Uterus (tissue), 3 donors: ENCODE measurements at regions not wholly inside any gene's neighbourhood (a gene's known extent, or its start where the extent isn't known, plus 50 kb on each side); places are given as distances from the start of the nearest gene placed in this dataset.
"Not testable (repeated sequence)": the region's sequence is repeated elsewhere in the genome, so short reads cannot be mapped to it uniquely, and the experiment has no call there.

Source experiments
- DNase-seq, 2 donors: peaks; one replicate each; pipeline ENCODE4 v3.0.0-alpha.2; 2019 to 2020
- H3K27ac ChIP-seq, 2 donors: fragments of 200-600 bp; sonication (generic); 1 replicate in 1 of 2; 2 replicates in 1 of 2; pipeline ENCODE4 v1.5.1; 2016 to 2018
- H3K27me3 ChIP-seq, 2 donors: fragments of 200-600 bp; sonication (generic); one replicate each; pipeline ENCODE4 v1.5.1; 2018 to 2019; ENCODE audit warnings: control low read depth in 1 of 2
- H3K36me3 ChIP-seq, 2 donors: fragments of 200-600 bp; sonication (generic); one replicate each; pipeline ENCODE4 v1.5.1; 2019; ENCODE audit warnings: control low read depth in 1 of 2
- H3K4me1 ChIP-seq, 2 donors: fragments of 200-600 bp; sonication (generic); one replicate each; pipeline ENCODE4 v1.5.1; 2018 to 2019; ENCODE audit warnings: control low read depth in 1 of 2
- H3K4me3 ChIP-seq, 2 donors: fragments of 200-600 bp; sonication (generic); 1 replicate in 1 of 2; 2 replicates in 1 of 2; pipeline ENCODE4 v1.5.1; 2018 to 2019; ENCODE audit warnings: mild to moderate bottlenecking in 1 of 2
- H3K9me3 ChIP-seq, 2 donors: fragments of 200-600 bp; sonication (generic); one replicate each; pipeline ENCODE4 v1.5.1; 2019; ENCODE audit warnings: control low read depth in 1 of 2
- CTCF ChIP-seq, 4 experiments: fragments of 200-600 bp in 2 of 4; fragments of 450-650 bp in 2 of 4; sonication (generic) in 2 of 4; IDR thresholded peaks; one replicate each; pipeline ENCODE4 v1.5.1; 2016 to 2019; ENCODE audit warnings: antibody characterized with exemption in 4 of 4, mild to moderate bottlenecking in 2 of 4, moderate library complexity in 1 of 4
- POLR2A ChIP-seq, 2 donors: fragments of 450-650 bp; IDR thresholded peaks; one replicate each; pipeline ENCODE4 v1.6.1; 2016; ENCODE audit warnings: antibody characterized with exemption in 2 of 2, mild to moderate bottlenecking in 1 of 2, moderate library complexity in 1 of 2
- intact Hi-C: fragments of 100-400 bp; cut with DNase I; formaldehyde crosslinking; loops from one replicate; pipeline ENCODE4 v1.15.1; 2023; ENCODE audit warnings: low total_unique reads
- donor health status: DM: yes; HTN: yes; CAD: no.

GRCh38 chr7:136274636-136275345, 297.6 kb upstream of the MTPN start:
- Histone ChIP-seq H3K36me3 (no peaks in the 10 kb centered on the region), H3K27ac (no peak overlapping the region), H3K27me3 (no peaks in the 10 kb centered on the region), H3K4me3 (no peak overlapping the region), H3K9me3 (no peaks in the 10 kb centered on the region), H3K4me1 (no peaks in the 10 kb centered on the region)
- TF ChIP-seq POLR2A (IDR thresholded peaks at IDR 0.05) (no peak), CTCF (IDR thresholded peaks at IDR 0.05) (no peak)
- intact Hi-C loops: no loop called here
- no peak for DNase-seq

GRCh38 chr7:136272934-136273333, 295.8 kb upstream of the MTPN start:
- intact Hi-C loops: no loop called here
- DNase-seq: no peak
- Histone ChIP-seq H3K4me1 (no peaks in the 10 kb centered on the region), H3K9me3 (no peaks in the 10 kb centered on the region), H3K36me3 (no peaks in the 10 kb centered on the region), H3K27me3 (no peaks in the 10 kb centered on the region), H3K4me3 (no peak overlapping the region), H3K27ac (no peak overlapping the region)
- no peak for TF ChIP-seq CTCF (IDR thresholded peaks at IDR 0.05)
- no peak for TF ChIP-seq POLR2A (IDR thresholded peaks at IDR 0.05)

- DNase-seq: no peak
- Histone ChIP-seq H3K27me3 (no peaks in the 10 kb centered on the region), H3K9me3 (no peaks in the 10 kb centered on the region), H3K4me1 (no peaks in the 10 kb centered on the region), H3K4me3 (no peak overlapping the region), H3K36me3 (no peaks in the 10 kb centered on the region), H3K27ac (no peak overlapping the region)
- TF ChIP-seq CTCF (IDR thresholded peaks at IDR 0.05): no peak
- TF ChIP-seq POLR2A (IDR thresholded peaks at IDR 0.05): no peak
- intact Hi-C loops: no loop called here
Measured at GRCh38 chr7:136267822-136268221, 290.7 kb upstream of the MTPN start.

- intact Hi-C loops: no loop called here
- H3K27me3 ChIP-seq: no peaks in the 10 kb centered on the region
- no peaks in the 10 kb centered on the region for H3K36me3 ChIP-seq
- DNase-seq: no peak
- H3K4me1 ChIP-seq: no peaks in the 10 kb centered on the region
- TF ChIP-seq CTCF (IDR thresholded peaks at IDR 0.05) (no peak), POLR2A (IDR thresholded peaks at IDR 0.05) (no peak)
- H3K4me3 ChIP-seq: no peak overlapping the region
- no peaks in the 10 kb centered on the region for H3K9me3 ChIP-seq
- H3K27ac ChIP-seq: no peak overlapping the region
Measured at GRCh38 chr7:136266457-136266856, 289.3 kb upstream of the MTPN start.

GRCh38 chr7:136264304-136264703, 287.1 kb upstream of the MTPN start:
- H3K4me1 ChIP-seq, H3K27me3 ChIP-seq, H3K9me3 ChIP-seq: not testable (repeated sequence)

GRCh38 chr7:136263112-136263860, 286.1 kb upstream of the MTPN start:
- H3K9me3 ChIP-seq, H3K36me3 ChIP-seq, H3K4me1 ChIP-seq, DNase-seq, intact Hi-C loops, H3K27ac ChIP-seq, H3K4me3 ChIP-seq, H3K27me3 ChIP-seq: not testable (repeated sequence)

More at GRCh38 chr7:136264304-136264703, 287.1 kb upstream of the MTPN start:
- H3K36me3 ChIP-seq, H3K4me3 ChIP-seq, DNase-seq, H3K27ac ChIP-seq, intact Hi-C loops: not testable (repeated sequence)

- DNase-seq, H3K27me3 ChIP-seq, H3K4me3 ChIP-seq, H3K4me1 ChIP-seq, H3K9me3 ChIP-seq, H3K36me3 ChIP-seq, intact Hi-C loops, H3K27ac ChIP-seq: not testable (repeated sequence)
Measured at GRCh38 chr7:136260591-136260990, 283.4 kb upstream of the MTPN start.
